CD14-positive monocyte (primary cell): ENCODE measurements at regions not wholly inside any gene's neighbourhood (a gene's known extent, or its start where the extent isn't known, plus 50 kb on each side); places are given as distances from the start of the nearest gene placed in this dataset.

Experiments used
- DNase-seq, 3 donors: peaks; one replicate each; pipeline ENCODE4 v3.0.0-alpha.2; 2011 to 2022
- H2AFZ ChIP-seq: 2 replicates; pipeline ENCODE4 v1.6.0; 2012; ENCODE audit warnings: mild to moderate bottlenecking, low read depth, low read length, inconsistent platforms; ENCODE audit not compliant: insufficient read depth, poor library complexity, severe bottlenecking
- H3K27ac ChIP-seq, 2 donors: 1 replicate in 1 of 2; 2 replicates in 1 of 2; pipeline ENCODE4 v1.5.1; 2012 to 2013; ENCODE audit warnings: low read length in 2 of 2, control low read depth in 1 of 2, inconsistent platforms in 1 of 2, low read depth in 1 of 2, mild to moderate bottlenecking in 1 of 2
- H3K27me3 ChIP-seq, 2 donors: one replicate each; pipeline versions ENCODE4 v1.6.0 to v1.6.1; 2011 to 2013; ENCODE audit warnings: low read length in 2 of 2; ENCODE audit not compliant: control insufficient read depth in 2 of 2, insufficient read depth in 2 of 2
- H3K36me3 ChIP-seq, 2 donors: replicated peaks in 1 of 2; 1 replicate in 1 of 2; 2 replicates in 1 of 2; pipeline versions ENCODE4 v1.5.1 to v1.6.1; 2012 to 2013; ENCODE audit warnings: low read length in 2 of 2, control low read depth in 1 of 2, inconsistent platforms in 1 of 2, mild to moderate bottlenecking in 1 of 2; ENCODE audit not compliant: insufficient read depth in 2 of 2, control insufficient read depth in 1 of 2
- H3K4me1 ChIP-seq, 2 donors: 1 replicate in 1 of 2; 2 replicates in 1 of 2; pipeline versions ENCODE4 v1.5.1 to v1.6.1; 2012 to 2013; ENCODE audit warnings: low read length in 2 of 2, control low read depth in 1 of 2, inconsistent platforms in 1 of 2, mild to moderate bottlenecking in 1 of 2, moderate library complexity in 1 of 2; ENCODE audit not compliant: insufficient read depth in 2 of 2, control insufficient read depth in 1 of 2
- H3K4me2 ChIP-seq: replicated peaks from 2 replicates; pipeline ENCODE3; 2012; ENCODE audit warnings: low read length, moderate library complexity, mild to moderate bottlenecking; ENCODE audit not compliant: poor library complexity, severe bottlenecking; ENCODE audit errors: extremely low read depth
- H3K4me3 ChIP-seq, 3 experiments: fragments of 200-600 bp in 1 of 3; sonication (generic) in 1 of 3; replicated peaks in 1 of 3; 1 replicate in 2 of 3; 2 replicates in 1 of 3; pipeline ENCODE4 v1.5.1; 2011 to 2013; ENCODE audit warnings: low read length in 3 of 3, mild to moderate bottlenecking in 3 of 3, control low read depth in 2 of 3, low read depth in 2 of 3, inconsistent platforms in 1 of 3, moderate library complexity in 1 of 3
- H3K79me2 ChIP-seq: 2 replicates; pipeline ENCODE4 v1.6.0; 2012; ENCODE audit warnings: mild to moderate bottlenecking, control low read depth, inconsistent platforms, low read length, moderate library complexity; ENCODE audit not compliant: insufficient read depth
- H3K9ac ChIP-seq: 2 replicates; pipeline ENCODE4 v1.6.0; 2017; ENCODE audit warnings: low read length, mild to moderate bottlenecking; ENCODE audit not compliant: insufficient read depth, poor library complexity, severe bottlenecking
- H3K9me3 ChIP-seq, 2 donors: replicated peaks in 1 of 2; 1 replicate in 1 of 2; 2 replicates in 1 of 2; pipeline versions ENCODE4 v1.5.1 to v1.6.1; 2012 to 2013; ENCODE audit warnings: low read length in 2 of 2, control low read depth in 1 of 2; ENCODE audit not compliant: control insufficient read depth in 1 of 2, insufficient read depth in 1 of 2
- H4K20me1 ChIP-seq: 2 replicates; pipeline ENCODE4 v1.6.0; 2012; ENCODE audit warnings: mild to moderate bottlenecking, low read length, control low read depth, moderate library complexity; ENCODE audit not compliant: insufficient read depth
- H3K27ac Mint-ChIP-seq, 7 donors: one replicate each; pipeline ENCODE4 v1.8.0; 2020; ENCODE audit warnings: mild to moderate bottlenecking in 7 of 7, mixed read lengths in 7 of 7, moderate library complexity in 6 of 7, inconsistent platforms in 2 of 7
- H3K27me3 Mint-ChIP-seq, 3 donors: one replicate each; pipeline ENCODE4 v1.8.0; 2021 to 2022; ENCODE audit warnings: low read depth in 3 of 3, mild to moderate bottlenecking in 3 of 3, mixed read lengths in 3 of 3, moderate library complexity in 3 of 3, inconsistent platforms in 1 of 3
- H3K36me3 Mint-ChIP-seq, 2 donors: one replicate each; pipeline ENCODE4 v1.8.0; 2020; ENCODE audit warnings: mixed read lengths in 2 of 2, inconsistent platforms in 1 of 2, mild to moderate bottlenecking in 1 of 2
- H3K4me1 Mint-ChIP-seq: one replicate; pipeline ENCODE4 v1.8.0; 2020; ENCODE audit warnings: mild to moderate bottlenecking, mixed read lengths
- H3K4me3 Mint-ChIP-seq, 2 donors: one replicate each; pipeline ENCODE4 v1.8.0; 2020; ENCODE audit warnings: mild to moderate bottlenecking in 2 of 2, mixed read lengths in 2 of 2, moderate library complexity in 1 of 2
- H3K9me3 Mint-ChIP-seq, 7 donors: one replicate each; pipeline ENCODE4 v1.8.0; 2020 to 2022; ENCODE audit warnings: mixed read lengths in 7 of 7, mild to moderate bottlenecking in 6 of 7, moderate library complexity in 6 of 7, inconsistent platforms in 2 of 7
- CTCF ChIP-seq: fragments of 200-600 bp; IDR thresholded peaks from one replicate; pipeline ENCODE4 v1.8.0; 2022; ENCODE audit warnings: antibody characterized with exemption, mild to moderate bottlenecking
- WGBS: methylation state at CpG from one replicate; pipeline ENCODE4 v1.1.5; 2013; ENCODE audit warnings: missing lambda C conversion rate; ENCODE audit not compliant: insufficient coverage; 5-methylcytosine and 5-hydroxymethylcytosine counted together
- intact Hi-C, 2 donors: fragments of 100-400 bp; cut with micrococcal nuclease; formaldehyde crosslinking; loops; one replicate each; pipeline versions ENCODE4 v1.15.0 to v1.15.1; 2023

GRCh38 chr3:13136426-13136825, 63.2 kb upstream of the IQSEC1 start:
- Mint-ChIP-seq H3K4me1 (no peaks in the 10 kb centered on the region), H3K36me3 (no peaks in the 10 kb centered on the region), H3K27me3 (peaks cover 3 to 26% (median 9%) of the 10 kb centered on the region in 3 donors), H3K9me3 (peaks cover 0 to 2% (median 0%) of the 10 kb centered on the region in 7 donors), H3K4me3 (peak overlapping the region in 1 of 2 donors; percentile 13), H3K27ac (no peak overlapping the region)
- no peaks in the 10 kb centered on the region for H3K79me2 ChIP-seq
- no peaks in the 10 kb centered on the region for H3K27me3 ChIP-seq
- intact Hi-C loops = no loop called here
- no peaks in the 10 kb centered on the region for H3K36me3 ChIP-seq
- no peaks in the 10 kb centered on the region for H3K4me1 ChIP-seq
- no peaks in the 10 kb centered on the region for H3K9me3 ChIP-seq
- no peak overlapping the region for H3K4me3 ChIP-seq
- H3K4me2 ChIP-seq = no peak overlapping the region
- H2AFZ ChIP-seq = no peak overlapping the region
- no peak for TF ChIP-seq CTCF
- no peaks in the 10 kb centered on the region for H4K20me1 ChIP-seq
- DNase-seq = no peak
- H3K9ac ChIP-seq = no peak overlapping the region
- WGBS = 77% methylated on average over 10 of the region's 11 CpGs
- no peak overlapping the region for H3K27ac ChIP-seq

GRCh38 chr3:13135811-13136321, 62.6 kb upstream of the IQSEC1 start:
- H3K4me3 ChIP-seq = no peak overlapping the region
- Mint-ChIP-seq H3K4me3 (no peak overlapping the region), H3K27ac (no peak overlapping the region), H3K27me3 (peaks cover 3 to 27% (median 9%) of the 10 kb centered on the region in 3 donors), H3K9me3 (peaks cover 0 to 2% (median 0%) of the 10 kb centered on the region in 7 donors), H3K36me3 (no peaks in the 10 kb centered on the region), H3K4me1 (no peaks in the 10 kb centered on the region)
- no peak overlapping the region for H2AFZ ChIP-seq
- H3K9me3 ChIP-seq = no peaks in the 10 kb centered on the region
- TF ChIP-seq CTCF = no peak
- no peak overlapping the region for H3K9ac ChIP-seq
- no peaks in the 10 kb centered on the region for H4K20me1 ChIP-seq
- no peaks in the 10 kb centered on the region for H3K79me2 ChIP-seq
- DNase-seq = no peak
- H3K27me3 ChIP-seq = no peaks in the 10 kb centered on the region
- H3K36me3 ChIP-seq = no peaks in the 10 kb centered on the region
- H3K4me1 ChIP-seq = no peaks in the 10 kb centered on the region
- intact Hi-C loops = no loop called here
- WGBS = 92% methylated on average over 19 of the region's 19 CpGs
- H3K4me2 ChIP-seq = no peak overlapping the region
- H3K27ac ChIP-seq = no peak overlapping the region
